ENCODE measurements at regions not wholly inside any gene's neighbourhood (a gene's known extent, or its start where the extent isn't known, plus 50 kb on each side); places are given as distances from the start of the nearest gene placed in this dataset.

DNA sequence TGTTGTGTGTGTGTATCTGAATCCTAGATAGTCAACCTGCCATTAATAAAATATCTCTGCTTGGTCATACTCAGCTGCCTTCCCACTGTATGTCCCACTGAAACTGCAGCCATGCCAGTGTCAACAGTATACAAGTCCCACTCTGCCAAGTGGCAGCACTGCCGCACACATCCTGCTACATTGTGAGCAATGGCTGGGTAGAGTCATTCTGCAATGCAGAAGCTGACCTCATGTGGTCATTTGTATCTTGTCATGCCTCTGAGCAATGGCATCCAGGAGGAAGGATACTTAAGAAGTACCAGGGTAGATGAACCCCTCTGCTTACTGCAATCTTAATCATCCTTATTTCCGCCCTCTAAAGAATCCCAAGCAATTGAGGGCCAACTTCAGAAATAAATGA lies 302.2 kb upstream of the DDX18 start:
- TF ChIP-seq CTBP1 (IDR thresholded peaks at IDR 0.05; ENCODE audit: borderline replicate concordance) (no peak), PKNOX1 (IDR thresholded peaks at IDR 0.05) (no peak), FOXM1 (IDR thresholded peaks at IDR 0.05; ENCODE audit: borderline replicate concordance) (no peak), LEF1 (IDR thresholded peaks at IDR 0.05; ENCODE audit: borderline replicate concordance) (no peak), HDGF (IDR thresholded peaks at IDR 0.05; ENCODE audit: borderline replicate concordance) (no peak), SUZ12 (IDR thresholded peaks at IDR 0.05) (no peak), ELF4 (IDR thresholded peaks at IDR 0.05) (no peak), SP1 (IDR thresholded peaks at IDR 0.05) (no peak), ZNF384 (IDR thresholded peaks at IDR 0.05) (no peak), FOXA1 (IDR thresholded peaks at IDR 0.05) (no peak), FOXK2 (IDR thresholded peaks at IDR 0.05) (no peak), L3MBTL2 (conservative IDR thresholded peaks at IDR 0.05) (no peak), BHLHE40 (IDR thresholded peaks at IDR 0.05; ENCODE audit: borderline replicate concordance) (no peak)

Data from HEK293T (cell line).